ENCODE measurements at regions not wholly inside any gene's neighbourhood (a gene's known extent, or its start where the extent isn't known, plus 50 kb on each side); places are given as distances from the start of the nearest gene placed in this dataset.

GRCh38 chr4:54439831-54440243, 210.7 kb downstream of the PDGFRA start:
- no peak for TF ChIP-seq ZFP30 (CRISPR knock-in tag; IDR thresholded peaks at IDR 0.05)
- TF ChIP-seq CSDC2 (CRISPR knock-in tag; IDR thresholded peaks at IDR 0.05) = no peak
- no peak for TF ChIP-seq CREB5 (CRISPR knock-in tag; IDR thresholded peaks at IDR 0.05; ENCODE audit: low read depth)
- no peak for TF ChIP-seq PATZ1 (CRISPR knock-in tag; IDR thresholded peaks at IDR 0.05; ENCODE audit: borderline replicate concordance)

Measured in SK-N-SH treated with all-trans-retinoic acid at 6 μM for 48 hours (cell line).